Activated T-cell treated with anti-CD3 and anti-CD28 coated beads, Interleukin-2, amount 50 U/mL, for 4 hours (primary cell): ENCODE measurements at regions not wholly inside any gene's neighbourhood (a gene's known extent, or its start where the extent isn't known, plus 50 kb on each side); places are given as distances from the start of the nearest gene placed in this dataset.
"Not testable (repeated sequence)": the region's sequence is repeated elsewhere in the genome, so short reads cannot be mapped to it uniquely, and the experiment has no call there.

Experiments
- ATAC-seq, 2 donors: fragments of 200-7000 bp; cut with Tn5 transposase; one replicate each; pipeline ENCODE4 v1.10.0; 2021
- DNase-seq: peaks from one replicate; pipeline ENCODE4 v3.0.0-alpha.2; 2020
- H3K27me3 Mint-ChIP-seq: one replicate; pipeline ENCODE4 v1.8.0; 2021; ENCODE audit warnings: low read depth, mixed read lengths
- H3K36me3 Mint-ChIP-seq: one replicate; pipeline ENCODE4 v1.8.0; 2022; ENCODE audit warnings: mixed read lengths; ENCODE audit not compliant: insufficient read depth
- H3K4me1 Mint-ChIP-seq: one replicate; pipeline ENCODE4 v1.8.0; 2021; ENCODE audit warnings: low read depth, mixed read lengths
- H3K4me3 Mint-ChIP-seq: one replicate; pipeline ENCODE4 v1.8.0; 2021; ENCODE audit warnings: mild to moderate bottlenecking, moderate library complexity, mixed read lengths
- H3K9me3 Mint-ChIP-seq: one replicate; pipeline ENCODE4 v1.8.0; 2021; ENCODE audit warnings: mixed read lengths

DNA sequence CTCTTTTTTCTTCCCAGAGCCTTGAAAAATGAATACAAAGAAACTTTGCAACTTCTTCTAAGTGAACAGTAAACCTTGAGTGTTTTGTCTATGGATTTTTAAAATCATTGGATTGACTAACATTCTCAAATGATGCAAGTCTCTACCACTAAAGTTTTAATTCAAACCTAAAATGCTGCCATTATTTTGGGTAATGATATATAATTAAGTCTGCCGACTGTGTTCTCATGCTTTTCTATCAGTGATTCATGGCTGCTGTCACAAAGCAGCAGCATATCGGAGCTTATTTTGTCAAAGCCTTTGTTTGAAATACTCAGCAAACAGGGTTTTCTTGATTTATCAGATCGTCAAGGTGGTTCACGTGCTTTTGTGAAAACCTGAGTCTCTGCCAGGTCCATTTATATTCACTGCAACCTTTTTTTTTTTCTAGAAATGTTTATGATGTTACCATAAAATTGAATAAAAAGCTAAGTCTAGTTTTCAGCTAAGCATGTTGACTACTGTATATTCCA lies 96.3 kb downstream of the GJA1 start:
- H3K27me3 Mint-ChIP-seq, result no peaks in the 10 kb centered on the region

DNA sequence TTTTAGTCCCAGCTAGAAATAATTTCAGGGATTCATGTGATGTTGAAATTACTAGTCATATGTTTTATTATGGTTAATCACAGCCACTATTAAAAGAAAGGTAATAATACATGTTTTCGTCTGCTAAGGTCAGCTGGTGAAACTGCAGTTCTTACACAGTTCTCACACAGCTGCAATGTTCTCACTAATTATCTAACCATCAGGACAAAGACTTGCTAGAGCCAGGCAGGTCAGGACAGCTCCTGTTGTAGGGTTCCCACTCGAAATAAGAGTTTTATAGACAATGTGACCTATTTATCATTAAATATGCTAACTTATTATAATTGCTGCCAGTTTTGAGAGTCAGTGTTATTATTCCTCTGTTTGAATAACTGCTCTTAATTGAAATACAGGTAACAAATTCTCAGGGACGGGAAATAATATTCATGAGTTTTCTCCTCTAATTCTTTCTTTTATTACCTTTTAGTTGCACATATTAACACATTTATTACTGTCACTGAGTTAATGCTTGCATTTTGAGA lies 97.9 kb downstream of the GJA1 start:
- H3K4me3 Mint-ChIP-seq, result no peak overlapping the region
- H3K27me3 Mint-ChIP-seq, result no peaks in the 10 kb centered on the region
- H3K36me3 Mint-ChIP-seq, result no peaks in the 10 kb centered on the region
- ATAC-seq (no peak), DNase-seq (no peak)
- H3K9me3 Mint-ChIP-seq, result no peaks in the 10 kb centered on the region
- no peaks in the 10 kb centered on the region for H3K4me1 Mint-ChIP-seq

More for the DNA sequence above, 96.3 kb downstream of the GJA1 start:
- Mint-ChIP-seq H3K9me3 (no peaks in the 10 kb centered on the region), H3K4me1 (no peaks in the 10 kb centered on the region), H3K36me3 (no peaks in the 10 kb centered on the region), H3K4me3 (no peak overlapping the region)
- DNase-seq, result no peak
- no peak for ATAC-seq

DNA sequence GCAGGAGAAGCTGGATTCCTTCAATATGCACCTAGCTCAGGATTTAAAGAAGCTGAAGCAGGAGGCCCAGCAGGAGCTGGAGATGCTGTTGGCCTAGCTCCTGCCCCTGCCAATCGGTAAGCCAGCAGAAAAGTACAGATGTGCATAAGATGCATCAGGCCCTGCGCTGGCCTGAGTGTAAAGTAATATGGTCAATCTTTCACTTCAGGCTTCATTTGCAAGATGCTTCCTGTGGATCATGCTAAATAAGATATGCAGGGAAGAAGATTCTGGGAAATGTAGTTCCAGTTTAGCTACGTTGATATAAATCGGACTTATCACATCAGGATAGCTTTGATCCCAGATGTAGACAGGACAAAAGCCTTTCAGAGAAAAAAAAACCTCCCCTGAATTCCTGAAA lies 100.3 kb downstream of the GJA1 start:
- Mint-ChIP-seq H3K4me1 (no peaks in the 10 kb centered on the region), H3K4me3 (no peak overlapping the region), H3K36me3 (no peaks in the 10 kb centered on the region), H3K27me3 (no peaks in the 10 kb centered on the region), H3K9me3 (no peaks in the 10 kb centered on the region)
- DNase-seq, result no peak
- ATAC-seq, result no peak

- H3K4me3 Mint-ChIP-seq, result no peak overlapping the region
- H3K9me3 Mint-ChIP-seq, result no peaks in the 10 kb centered on the region
- no peaks in the 10 kb centered on the region for H3K36me3 Mint-ChIP-seq
- ATAC-seq, result no peak
- no peaks in the 10 kb centered on the region for H3K27me3 Mint-ChIP-seq
- no peak for DNase-seq
- no peaks in the 10 kb centered on the region for H3K4me1 Mint-ChIP-seq
Measured at GRCh38 chr6:121536345-121536744, 100.9 kb downstream of the GJA1 start.

- no peaks in the 10 kb centered on the region for H3K36me3 Mint-ChIP-seq
- H3K4me3 Mint-ChIP-seq, result no peak overlapping the region
- no peaks in the 10 kb centered on the region for H3K27me3 Mint-ChIP-seq
- H3K9me3 Mint-ChIP-seq, result no peaks in the 10 kb centered on the region
- H3K4me1 Mint-ChIP-seq, result no peaks in the 10 kb centered on the region
- DNase-seq, result no peak
- ATAC-seq, result no peak
Measured at GRCh38 chr6:121539439-121539838, 104.0 kb downstream of the GJA1 start.

- no peaks in the 10 kb centered on the region for H3K36me3 Mint-ChIP-seq
- ATAC-seq, result no peak
- H3K27me3 Mint-ChIP-seq, result no peaks in the 10 kb centered on the region
- H3K9me3 Mint-ChIP-seq, result no peaks in the 10 kb centered on the region
- no peak for DNase-seq
- H3K4me3 Mint-ChIP-seq, result no peak overlapping the region
- no peaks in the 10 kb centered on the region for H3K4me1 Mint-ChIP-seq
Measured at GRCh38 chr6:121540210-121540609, 104.8 kb downstream of the GJA1 start.

DNA sequence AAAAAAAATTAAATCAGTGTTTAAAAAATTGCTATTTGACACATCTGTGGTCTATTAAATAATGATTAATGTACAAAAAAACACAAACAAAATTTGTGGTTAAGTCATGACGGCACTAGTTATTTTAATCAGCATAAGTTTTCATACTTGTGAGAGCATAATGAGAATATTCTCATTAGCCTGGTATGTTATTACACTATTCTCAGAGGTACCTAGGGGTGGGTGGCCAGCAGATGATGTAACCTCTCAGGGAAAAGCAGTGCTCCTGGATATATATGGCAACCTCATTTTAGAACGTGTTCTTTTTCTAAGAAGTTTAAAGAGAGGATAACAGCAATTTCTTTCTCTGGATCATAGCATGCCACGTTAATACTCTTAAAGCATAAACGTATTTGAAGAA lies 109.2 kb downstream of the GJA1 start:
- ATAC-seq (no peak), DNase-seq (no peak)
- H3K9me3 Mint-ChIP-seq, result no peaks in the 10 kb centered on the region
- H3K4me1 Mint-ChIP-seq, result no peaks in the 10 kb centered on the region
- H3K36me3 Mint-ChIP-seq, result no peaks in the 10 kb centered on the region
- H3K4me3 Mint-ChIP-seq, result no peak overlapping the region
- H3K27me3 Mint-ChIP-seq, result no peaks in the 10 kb centered on the region

DNA sequence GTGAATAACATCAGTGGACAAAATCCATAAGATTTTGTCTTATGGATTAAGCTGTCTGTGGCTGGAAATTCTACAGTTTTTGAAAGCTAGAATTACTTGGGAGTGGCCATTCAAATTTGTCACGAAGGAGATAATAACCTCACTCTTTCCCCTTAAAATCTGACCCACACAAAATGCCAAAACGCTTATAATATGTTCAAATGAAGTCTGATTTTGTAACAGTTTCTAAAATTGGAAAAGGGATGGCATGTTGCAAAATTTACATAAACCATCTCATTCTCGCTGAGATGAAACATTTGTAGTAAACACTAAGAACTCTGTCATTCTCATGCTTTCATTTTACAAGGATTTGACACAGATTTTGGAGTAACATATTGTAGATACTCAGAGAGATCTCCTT lies 112.7 kb downstream of the GJA1 start:
- ATAC-seq (no peak), DNase-seq (no peak)
- Mint-ChIP-seq H3K27me3 (no peaks in the 10 kb centered on the region), H3K36me3 (no peaks in the 10 kb centered on the region), H3K4me3 (no peak overlapping the region), H3K4me1 (no peaks in the 10 kb centered on the region), H3K9me3 (no peaks in the 10 kb centered on the region)

DNA sequence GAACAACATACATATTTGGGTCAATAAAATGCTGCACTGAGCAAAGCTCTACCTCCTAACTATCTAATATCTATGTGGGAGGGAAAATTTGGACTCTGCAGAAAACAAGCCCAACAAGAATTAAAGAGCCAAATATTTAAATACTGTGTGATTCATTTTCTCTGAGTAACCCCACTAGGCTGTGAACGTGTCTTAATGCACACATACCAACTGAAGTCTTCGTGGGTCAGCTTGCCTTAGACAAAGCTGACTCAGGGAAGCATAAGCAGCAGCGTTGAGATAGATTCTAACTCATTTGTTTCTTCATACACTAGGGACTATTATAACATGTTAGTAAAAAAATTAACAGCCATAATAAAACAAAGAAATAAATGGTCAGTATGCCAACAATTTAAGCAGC lies 114.3 kb downstream of the GJA1 start:
- no peaks in the 10 kb centered on the region for H3K27me3 Mint-ChIP-seq
- no peak overlapping the region for H3K4me3 Mint-ChIP-seq
- DNase-seq (no peak), ATAC-seq (no peak)
- H3K9me3 Mint-ChIP-seq, result no peaks in the 10 kb centered on the region
- no peaks in the 10 kb centered on the region for H3K36me3 Mint-ChIP-seq
- no peaks in the 10 kb centered on the region for H3K4me1 Mint-ChIP-seq

GRCh38 chr6:121550491-121551010 lies 115.1 kb downstream of the GJA1 start:
- no peaks in the 10 kb centered on the region for H3K36me3 Mint-ChIP-seq
- no peaks in the 10 kb centered on the region for H3K27me3 Mint-ChIP-seq

GRCh38 chr6:121555201-121555600 lies 119.8 kb downstream of the GJA1 start:
- H3K4me1 Mint-ChIP-seq, result no peaks in the 10 kb centered on the region
- H3K9me3 Mint-ChIP-seq, result no peaks in the 10 kb centered on the region
- DNase-seq (no peak), ATAC-seq (no peak)
- no peaks in the 10 kb centered on the region for H3K36me3 Mint-ChIP-seq
- H3K27me3 Mint-ChIP-seq, result no peaks in the 10 kb centered on the region
- no peak overlapping the region for H3K4me3 Mint-ChIP-seq

More at GRCh38 chr6:121550491-121551010, 115.1 kb downstream of the GJA1 start:
- H3K4me3 Mint-ChIP-seq, result no peak overlapping the region
- DNase-seq, result no peak
- no peak for ATAC-seq
- no peaks in the 10 kb centered on the region for H3K4me1 Mint-ChIP-seq
- no peaks in the 10 kb centered on the region for H3K9me3 Mint-ChIP-seq

- not testable (repeated sequence) for ATAC-seq, H3K4me3 Mint-ChIP-seq, H3K36me3 Mint-ChIP-seq, DNase-seq, H3K9me3 Mint-ChIP-seq, H3K4me1 Mint-ChIP-seq, H3K27me3 Mint-ChIP-seq
Measured at GRCh38 chr6:121556149-121556548, 120.7 kb downstream of the GJA1 start.

DNA sequence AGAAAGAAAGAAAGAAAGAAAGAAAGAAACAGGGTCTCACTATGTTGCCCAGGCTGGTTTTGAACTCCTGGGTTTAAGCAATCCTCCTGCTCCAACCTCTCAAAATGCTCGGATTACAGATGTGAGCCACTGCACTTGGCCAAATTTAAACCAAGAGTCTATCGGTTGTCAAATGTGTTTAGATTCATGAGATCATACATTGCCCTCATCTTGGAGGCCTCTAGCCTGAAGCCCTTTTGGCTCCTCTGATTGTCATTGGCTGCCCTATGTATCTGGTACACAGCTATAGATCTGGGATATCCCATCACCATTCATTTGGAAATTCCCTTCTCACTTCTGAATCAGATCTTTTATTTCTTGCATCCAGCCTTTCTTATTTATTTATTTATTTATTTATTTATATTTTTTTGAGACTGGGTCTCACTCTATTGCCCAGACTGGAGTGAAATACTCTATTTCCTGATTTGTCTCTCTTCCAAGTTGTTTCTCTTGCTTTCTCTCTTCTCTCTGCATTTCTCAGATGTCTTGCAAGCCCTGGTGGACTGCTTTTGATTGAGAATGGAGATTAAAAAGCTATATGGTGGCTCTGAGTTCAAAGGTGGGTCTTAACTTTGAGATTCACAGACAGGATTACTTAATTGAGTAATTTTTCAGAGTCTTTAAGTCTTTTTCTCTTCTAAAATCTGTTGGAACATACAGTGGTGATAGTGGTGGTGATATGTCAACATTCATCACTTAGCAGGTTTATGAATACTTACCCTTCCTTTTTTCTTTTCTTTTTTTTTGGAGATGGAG lies 121.9 kb downstream of the GJA1 start:
- Mint-ChIP-seq H3K9me3 (no peaks in the 10 kb centered on the region), H3K36me3 (no peaks in the 10 kb centered on the region), H3K4me3 (no peak overlapping the region), H3K27me3 (no peaks in the 10 kb centered on the region), H3K4me1 (no peaks in the 10 kb centered on the region)
- DNase-seq (no peak), ATAC-seq (no peak)

- DNase-seq (no peak), ATAC-seq (no peak)
- no peak overlapping the region for H3K4me3 Mint-ChIP-seq
- no peaks in the 10 kb centered on the region for H3K36me3 Mint-ChIP-seq
- peaks cover 11% of the 10 kb centered on the region for H3K9me3 Mint-ChIP-seq
- no peaks in the 10 kb centered on the region for H3K27me3 Mint-ChIP-seq
- H3K4me1 Mint-ChIP-seq, result no peaks in the 10 kb centered on the region
Measured at GRCh38 chr6:121559611-121560269, 124.3 kb downstream of the GJA1 start.

- ATAC-seq (no peak), DNase-seq (no peak)
- H3K27me3 Mint-ChIP-seq, result no peaks in the 10 kb centered on the region
- no peak overlapping the region for H3K4me3 Mint-ChIP-seq
- H3K4me1 Mint-ChIP-seq, result no peaks in the 10 kb centered on the region
- peaks cover 13% of the 10 kb centered on the region for H3K9me3 Mint-ChIP-seq
- H3K36me3 Mint-ChIP-seq, result no peaks in the 10 kb centered on the region
Measured at GRCh38 chr6:121560476-121560875, 125.0 kb downstream of the GJA1 start.
